DMS153 treated with DMSO at 0.1 percent for 48 hours (cell line): ENCODE measurements at regions not wholly inside any gene's neighbourhood (a gene's known extent, or its start where the extent isn't known, plus 50 kb on each side); places are given as distances from the start of the nearest gene placed in this dataset.

Source experiments
- DNase-seq: peaks from one replicate; lab custom pipeline; 2025; ENCODE audit not compliant: unreplicated experiment; lab: John Stamatoyannopoulos, UW

DNA sequence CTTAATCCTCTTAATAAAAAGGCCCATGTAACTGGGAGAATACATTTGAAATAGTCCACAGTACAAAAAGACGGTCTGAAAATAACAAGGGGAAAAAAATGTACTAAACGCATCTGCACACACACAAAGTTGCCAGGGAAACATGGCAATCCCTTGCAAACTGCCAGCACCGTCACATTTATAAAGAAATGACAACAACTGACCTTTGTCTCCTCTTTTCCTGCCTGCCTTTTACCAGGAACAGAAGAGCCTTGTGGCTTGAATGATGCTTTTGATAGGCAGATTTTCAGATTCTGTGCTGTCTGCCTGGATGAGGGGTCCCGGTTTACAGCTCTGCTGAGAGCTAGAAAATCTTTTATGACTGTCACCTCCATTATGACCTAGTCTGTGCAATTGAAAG lies 308.6 kb upstream of the ZFP64 start:
- no peak for DNase-seq

DNA sequence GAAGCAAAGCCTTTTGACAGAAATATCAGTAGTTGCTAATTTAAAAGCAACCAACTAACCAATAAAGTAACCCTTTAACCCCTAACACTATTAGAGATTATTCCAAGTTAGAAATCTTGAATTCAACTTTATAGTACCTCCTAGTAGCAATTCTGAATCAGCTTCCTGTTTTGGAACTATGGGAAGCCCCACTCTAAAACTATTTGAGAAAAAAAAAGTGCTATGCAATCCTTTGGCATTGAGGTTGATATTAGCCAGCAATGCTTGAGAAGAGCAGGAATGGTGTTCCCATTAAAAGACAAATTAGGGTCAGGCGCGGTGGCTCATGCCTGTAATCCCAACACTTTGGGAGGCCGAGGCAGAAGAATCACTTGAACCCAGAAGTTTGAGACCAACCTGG lies 306.2 kb upstream of the ZFP64 start:
- no peak for DNase-seq

DNA sequence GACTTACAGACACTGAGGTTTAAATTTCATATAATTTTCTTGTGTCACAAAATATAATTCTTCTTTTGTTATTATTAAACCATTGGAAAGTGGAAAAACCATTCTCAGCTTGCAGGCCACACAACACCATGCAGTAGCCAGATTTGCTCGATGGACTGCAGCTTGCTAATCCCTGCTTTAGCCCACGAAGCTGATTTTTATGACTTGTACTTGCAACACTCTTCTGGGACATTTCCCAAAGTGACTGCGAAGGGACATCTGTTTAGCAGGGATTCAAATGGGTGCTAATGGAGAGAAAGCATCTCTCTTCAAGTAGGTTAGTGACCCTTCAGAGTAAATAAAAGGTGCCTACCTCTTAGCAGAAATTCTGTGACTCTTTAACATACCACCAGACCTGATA lies 304.6 kb upstream of the ZFP64 start:
- no peak for DNase-seq

DNA sequence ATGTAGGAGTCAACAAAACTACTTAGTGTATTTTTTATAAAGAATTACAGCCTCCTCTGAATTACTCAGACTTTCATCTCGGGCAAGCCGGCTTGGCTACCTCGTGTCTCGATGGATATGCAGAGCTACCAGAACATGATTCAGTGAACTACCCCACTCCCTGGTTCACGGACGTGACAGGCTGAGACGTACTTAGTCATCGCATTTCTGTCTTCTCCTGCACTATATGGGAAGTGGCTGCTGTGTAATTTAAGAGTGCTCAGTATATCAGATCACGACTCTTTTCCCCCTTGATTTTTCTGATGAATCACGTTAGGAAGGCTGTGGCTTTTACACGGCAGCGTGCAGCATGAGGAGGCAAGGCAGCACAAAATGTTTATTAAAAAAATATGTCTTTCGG lies 302.7 kb upstream of the ZFP64 start:
- DNase-seq = no peak

DNA sequence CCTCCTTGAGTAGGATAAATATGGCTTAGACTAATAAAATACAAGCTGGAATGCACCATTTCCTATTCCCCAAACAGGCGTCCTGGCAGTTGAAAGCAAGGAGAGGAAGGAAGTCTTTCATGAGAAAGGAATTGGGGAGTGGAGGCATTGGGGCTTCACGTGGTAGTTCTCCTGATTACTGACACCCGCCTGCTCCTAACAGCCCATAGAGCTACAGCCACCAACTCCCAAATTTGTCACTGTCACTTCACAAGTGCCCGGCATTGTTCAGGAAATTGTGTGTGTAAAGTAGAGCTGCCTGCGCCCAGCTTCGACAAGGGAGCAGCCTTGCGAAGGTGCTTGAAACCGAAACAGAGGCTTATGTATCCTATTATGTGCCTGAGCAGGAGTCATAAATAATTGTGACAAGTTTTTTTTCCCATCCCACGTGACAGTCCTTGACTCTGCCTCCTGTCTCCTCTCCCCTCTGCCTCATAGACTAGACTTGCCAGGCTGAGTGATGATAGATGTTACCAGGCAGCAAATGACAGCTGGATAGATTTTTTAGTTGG lies 301.7 kb upstream of the ZFP64 start:
- DNase-seq = peak; percentile 95

DNA sequence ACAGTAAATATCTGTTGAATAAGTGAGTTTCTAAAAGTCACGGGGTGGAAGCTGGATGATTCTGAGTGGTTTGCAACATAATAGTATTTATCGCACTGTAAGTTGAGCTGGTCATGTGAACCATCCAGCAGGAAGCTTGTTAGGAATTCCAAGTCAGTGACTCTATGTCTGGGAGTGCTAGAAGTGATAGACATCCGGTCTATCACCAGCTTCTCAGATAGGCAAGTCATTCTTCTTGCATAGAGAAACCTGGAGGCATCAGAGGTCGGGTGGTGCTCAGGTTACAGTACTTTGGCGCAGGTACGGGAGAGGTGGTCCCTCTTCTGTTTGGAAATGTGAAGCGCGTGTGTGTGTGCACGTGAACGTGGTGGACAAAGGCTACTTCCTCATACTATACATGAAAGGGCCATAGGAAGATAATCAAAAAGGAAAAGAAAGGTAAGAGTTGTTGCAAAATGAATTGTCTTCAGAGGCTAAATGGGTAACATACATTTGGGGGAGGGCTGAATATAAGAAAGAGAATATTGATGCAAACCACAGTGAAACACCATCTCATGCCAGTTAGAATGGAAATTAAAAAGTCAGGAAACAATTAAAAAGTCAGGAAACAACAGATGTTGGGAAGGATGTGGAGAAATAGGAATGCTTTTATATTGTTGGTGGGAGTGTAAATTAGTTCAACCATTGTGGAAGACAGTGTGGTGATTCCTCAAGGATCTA lies 299.3 kb upstream of the ZFP64 start:
- no peak for DNase-seq

DNA sequence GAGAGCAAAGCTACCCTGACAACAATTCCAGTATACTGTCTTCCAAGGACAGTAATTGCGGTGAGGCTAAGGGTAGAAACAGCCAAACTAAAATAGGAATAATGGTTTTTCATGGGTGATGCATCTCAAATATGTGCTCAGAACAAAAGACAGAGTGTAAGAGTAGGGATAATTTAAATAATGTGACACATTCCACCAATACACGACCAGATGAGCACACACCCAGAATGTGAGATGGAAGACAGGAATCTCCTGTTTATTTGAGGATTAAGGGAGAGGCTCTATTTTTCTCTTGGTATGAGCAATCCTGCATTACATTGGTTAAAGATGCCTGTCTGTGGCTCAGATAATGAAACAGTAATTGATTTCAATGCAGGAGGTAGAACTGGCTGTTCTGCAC lies 292.9 kb upstream of the ZFP64 start:
- DNase-seq = no peak

DNA sequence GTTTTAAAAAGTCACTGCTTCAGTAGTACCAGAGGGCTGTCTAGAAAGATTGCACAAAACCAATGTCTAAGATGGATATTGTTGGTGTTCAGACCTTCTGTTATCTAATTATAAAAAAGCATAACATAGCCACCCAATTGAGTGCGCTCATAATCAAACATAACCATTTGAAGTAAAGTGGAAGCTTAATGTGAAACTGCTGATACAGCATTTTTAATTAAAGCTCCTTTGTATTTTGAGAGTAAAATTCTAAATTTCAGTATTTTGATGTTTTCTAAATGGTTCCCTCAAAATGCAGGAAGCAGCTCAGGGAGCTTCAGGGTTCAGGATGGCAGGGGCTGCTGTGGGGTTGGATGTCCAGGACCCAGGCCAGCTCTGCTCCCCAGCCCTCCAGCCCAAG lies 291.8 kb upstream of the ZFP64 start:
- DNase-seq = no peak

DNA sequence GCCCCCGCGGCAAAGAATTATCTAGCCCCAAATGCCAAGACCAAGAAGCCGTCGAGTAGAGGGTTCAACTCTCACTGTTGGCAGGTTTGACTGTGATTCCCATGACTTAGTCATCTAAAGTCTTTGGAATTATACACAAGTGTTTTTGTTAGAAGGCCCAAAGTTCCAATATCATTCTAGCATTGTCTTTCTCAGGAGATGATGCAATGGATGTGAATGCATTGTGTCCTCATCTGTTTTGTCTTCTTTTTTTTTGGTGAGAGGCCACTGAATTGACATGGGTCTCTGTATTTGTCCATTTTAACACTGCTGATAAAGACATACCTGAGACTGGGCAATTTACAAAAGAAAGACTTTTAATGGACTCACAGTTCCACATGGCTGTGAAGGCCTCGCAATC lies 290.5 kb upstream of the ZFP64 start:
- DNase-seq = no peak

DNA sequence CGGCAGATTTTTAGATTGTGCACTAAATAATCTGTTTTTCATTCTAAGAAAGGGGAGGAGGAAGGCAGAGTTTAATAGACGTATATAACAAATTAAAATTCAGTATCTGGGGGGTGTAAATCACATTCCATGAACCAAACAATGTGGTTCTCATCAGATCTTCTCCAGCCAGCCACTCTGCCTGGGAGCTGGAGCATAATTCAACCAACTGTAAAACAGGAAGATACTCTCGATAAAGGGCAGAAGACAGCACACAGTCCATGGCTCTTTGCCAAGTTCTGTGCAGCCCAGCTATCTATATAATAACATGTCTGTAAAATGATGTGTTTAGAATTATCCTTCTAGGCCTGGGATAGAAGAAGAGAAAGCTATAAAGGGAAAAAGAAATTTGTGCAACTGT lies 289.9 kb upstream of the ZFP64 start:
- no peak for DNase-seq

DNA sequence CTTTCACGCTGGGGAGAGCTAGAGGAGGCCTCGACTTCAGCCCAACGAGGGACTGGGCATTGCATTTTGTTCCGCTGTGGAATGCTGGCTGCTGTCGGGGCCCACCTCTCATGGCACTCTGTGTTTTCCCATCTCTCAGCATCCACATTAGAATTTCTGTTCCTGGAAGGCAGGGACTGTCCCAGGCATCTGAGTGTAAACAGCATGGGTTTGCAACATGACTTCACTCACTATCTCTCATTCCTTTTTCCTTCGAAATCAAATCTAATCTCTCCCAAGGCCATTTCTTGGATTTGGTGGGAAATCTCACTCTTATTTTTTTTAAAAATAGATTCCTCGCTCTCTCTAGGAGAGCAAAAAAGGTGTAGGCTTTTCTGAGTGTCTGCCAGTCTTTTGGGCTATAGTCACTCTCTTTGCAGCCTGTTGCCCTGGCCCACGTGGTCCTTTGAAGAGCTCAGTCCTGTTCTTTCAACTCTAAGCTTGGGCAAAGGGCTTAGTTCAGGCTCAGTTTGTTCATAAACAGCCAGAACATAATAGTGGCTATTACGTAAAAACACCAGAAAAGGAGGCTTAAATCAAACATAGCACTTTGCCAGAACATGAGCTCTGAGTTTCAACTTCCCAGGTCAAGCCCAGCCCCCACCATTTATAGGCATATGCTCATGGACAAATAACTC lies 284.6 kb upstream of the ZFP64 start:
- no peak for DNase-seq

DNA sequence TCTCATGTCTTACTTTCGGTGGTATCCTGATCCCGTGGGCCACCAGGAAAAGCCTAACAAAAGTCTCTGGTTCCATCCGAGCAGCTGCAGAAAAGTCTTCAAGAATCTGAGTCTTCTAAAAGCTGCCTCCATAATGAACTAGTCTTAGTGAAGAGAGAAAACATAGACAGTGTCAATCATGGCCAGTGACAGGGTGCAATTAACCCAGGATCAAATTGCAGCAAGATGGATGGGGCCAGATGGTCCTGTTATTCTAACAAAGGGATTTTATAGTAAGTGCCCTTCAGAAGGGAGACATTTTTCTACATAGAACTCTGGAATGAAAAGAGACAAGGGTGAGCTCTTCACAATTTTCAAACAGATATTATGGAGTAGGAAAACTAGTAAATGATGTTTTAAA lies 281.6 kb upstream of the ZFP64 start:
- DNase-seq = no peak

DNA sequence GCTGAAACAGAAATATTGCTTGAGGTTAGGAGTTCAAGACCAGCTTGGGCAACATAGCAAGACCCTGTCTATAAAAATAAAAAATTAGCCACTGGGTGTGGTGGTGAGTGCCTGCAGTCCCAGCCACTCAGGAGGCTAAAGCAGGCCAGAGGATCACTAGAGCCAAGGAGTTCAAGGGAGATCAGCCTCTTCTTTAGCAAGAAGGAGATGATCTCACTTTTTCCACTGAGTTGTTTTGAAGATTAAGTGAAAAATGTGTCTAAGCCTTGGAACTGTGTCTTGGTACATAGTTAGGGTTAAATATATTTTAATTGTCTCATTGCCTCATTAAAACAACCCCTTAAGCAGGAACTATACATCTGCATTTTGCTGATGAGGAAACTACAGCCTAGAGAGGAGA lies 279.0 kb upstream of the ZFP64 start:
- no peak for DNase-seq

DNA sequence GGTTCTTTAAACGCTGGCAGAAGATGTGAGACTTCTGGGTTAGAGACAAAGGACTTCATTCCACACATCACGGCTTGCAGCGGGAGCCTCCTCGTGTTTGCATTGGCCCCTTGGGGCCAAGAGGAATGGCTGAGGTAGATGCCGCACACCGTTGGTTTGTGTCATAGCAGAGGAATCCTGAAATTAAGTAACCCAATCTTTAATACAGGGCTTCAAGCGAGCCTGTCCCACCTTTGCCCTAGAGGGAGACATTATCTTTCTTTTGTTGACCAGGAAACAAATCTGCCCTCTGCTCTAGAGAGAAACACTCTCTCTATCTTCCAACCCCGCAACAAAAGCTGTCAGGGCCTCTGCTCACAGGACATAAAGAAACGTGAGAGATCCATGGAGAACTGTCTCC lies 277.5 kb upstream of the ZFP64 start:
- DNase-seq = no peak

DNA sequence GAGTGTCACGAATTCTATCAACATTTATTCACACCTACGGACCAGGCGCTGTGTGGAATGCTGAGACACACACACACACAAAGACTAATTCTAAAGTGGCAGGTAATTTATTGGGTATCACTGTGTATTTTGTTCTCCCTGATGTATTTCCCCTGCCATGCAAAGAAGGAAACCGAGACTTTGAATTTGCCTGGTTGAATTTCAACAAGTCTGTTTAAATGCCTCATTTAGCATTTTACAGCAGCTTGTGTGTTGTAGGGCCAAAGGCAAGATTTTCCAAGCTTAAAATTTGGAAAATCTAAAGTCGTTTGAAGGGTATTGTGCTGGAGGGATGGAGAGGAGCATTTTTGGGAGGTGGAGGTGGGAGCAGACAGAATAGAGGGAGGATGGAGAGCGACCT lies 274.4 kb upstream of the ZFP64 start:
- DNase-seq = no peak

DNA sequence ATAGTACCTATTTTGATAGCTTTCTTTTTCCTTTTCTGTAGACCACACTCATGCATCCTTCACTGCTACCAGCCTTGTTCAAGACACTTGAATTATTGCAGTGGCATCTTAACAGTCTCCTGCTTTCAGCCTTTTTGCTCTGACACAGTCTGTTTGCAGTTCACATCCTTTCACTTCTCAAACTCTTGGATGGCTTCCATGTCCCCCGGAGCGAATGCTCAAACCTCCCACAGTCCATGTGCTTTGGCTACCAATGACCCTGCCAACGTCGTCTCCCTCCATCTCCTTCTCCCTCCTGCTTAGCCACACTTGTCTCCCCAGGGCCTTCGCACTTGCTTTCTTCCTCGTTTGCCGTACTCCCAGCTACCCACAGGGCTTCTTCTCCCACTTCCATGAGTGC lies 270.0 kb upstream of the ZFP64 start:
- no peak for DNase-seq

DNA sequence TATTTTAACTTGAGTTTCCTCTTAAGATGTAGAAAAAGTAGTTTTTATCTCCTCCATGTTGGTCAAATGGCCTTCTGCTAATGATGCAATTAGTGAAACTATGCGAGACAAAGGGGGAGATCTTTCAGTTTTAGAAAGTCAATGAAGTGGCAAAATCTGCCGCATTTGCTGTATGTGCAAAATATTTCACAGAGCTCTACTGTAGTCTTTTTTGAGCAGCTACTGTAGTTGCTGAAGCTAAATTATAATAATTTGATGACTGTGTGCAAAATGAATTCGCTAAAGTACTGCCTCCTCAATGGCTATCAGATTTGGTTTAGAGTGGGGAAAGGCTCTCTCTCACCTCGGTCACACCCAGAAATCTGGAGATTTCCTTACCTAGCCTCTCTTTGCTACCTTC lies 267.6 kb upstream of the ZFP64 start:
- no peak for DNase-seq

DNA sequence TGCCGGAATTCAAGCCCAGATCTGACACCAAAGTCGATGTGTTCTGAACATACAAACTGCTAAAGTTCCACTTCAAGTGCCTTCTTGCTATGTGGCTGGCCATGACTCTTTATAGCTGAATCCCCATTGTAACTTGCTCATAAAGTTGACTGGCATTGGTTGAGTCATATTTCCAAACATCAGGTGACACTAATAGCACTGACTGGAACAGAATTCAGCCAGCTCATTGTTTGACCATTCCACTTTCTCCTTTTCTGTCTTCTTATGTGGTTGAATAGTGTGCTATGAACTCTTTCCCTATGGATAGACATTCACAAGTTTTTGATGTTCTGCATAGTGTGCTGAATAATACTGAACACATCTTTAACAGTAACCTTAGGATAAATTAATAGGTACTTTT lies 266.2 kb upstream of the ZFP64 start:
- DNase-seq = no peak

DNA sequence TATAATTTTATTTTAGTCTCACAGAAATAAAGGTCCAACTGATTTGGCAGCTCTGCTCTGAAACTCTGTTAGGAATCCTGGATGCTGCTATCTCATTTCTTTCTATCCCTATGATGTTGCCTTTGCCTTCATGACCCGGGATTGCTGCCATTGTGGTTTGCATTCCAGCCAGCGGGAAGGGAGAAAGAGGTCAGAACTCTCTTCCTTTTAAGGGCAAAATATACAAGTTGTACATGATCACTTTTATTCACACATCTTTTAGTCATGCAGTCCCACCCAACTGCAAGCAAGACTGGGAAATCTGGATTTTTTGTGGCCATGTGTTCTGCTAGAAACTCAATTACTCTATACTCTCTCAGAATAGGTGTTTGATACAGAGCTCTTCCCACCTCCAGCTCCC lies 263.1 kb upstream of the ZFP64 start:
- no peak for DNase-seq

DNA sequence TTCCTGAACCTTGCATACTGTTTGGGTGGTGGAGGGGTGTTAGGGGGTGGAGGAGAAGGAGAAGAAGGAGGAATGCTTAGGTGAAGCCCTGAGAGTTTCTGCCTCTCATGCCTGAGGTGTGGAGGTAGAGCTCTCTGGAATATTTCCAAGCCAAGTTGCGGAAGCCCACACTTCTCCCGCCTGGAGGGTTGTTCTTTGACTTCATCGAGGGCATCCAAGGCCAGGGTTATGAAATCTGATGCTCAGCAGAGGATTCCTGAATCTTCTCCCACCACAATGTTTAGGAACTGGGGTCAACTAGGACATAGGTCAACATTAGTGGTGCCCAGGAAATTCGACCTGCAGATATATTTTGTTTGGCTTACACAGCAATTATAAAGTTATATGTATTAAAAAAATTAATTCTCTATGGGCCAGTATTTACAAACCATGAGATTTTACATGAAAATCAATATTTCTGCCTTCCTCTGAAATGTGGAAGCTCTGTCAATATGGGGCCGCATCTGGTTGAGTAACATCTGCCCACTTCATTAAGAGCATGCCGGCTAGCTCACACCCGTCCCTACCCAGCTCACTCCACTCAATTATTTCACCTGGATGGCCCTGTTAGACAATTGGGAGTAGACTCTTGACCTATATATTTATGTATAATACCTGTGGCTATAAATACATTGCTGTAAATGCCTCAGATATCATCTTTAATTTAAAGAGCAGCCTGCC lies 257.1 kb upstream of the ZFP64 start:
- no peak for DNase-seq

DNA sequence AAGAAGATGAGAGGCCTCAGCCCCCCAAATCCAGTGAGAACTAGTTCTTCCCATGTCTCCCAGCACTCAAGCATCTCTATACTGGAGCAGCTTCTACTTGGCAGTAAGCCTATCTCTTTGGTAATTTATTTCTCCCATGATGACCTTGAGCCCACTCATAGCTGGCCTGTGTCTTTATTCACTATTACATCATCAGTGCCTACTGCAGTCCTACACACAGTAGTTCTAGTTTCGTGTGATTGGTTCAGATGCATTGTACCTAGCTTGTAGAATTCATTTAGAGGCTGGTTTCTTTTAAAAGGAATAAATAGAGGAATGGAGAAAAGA lies 255.6 kb upstream of the ZFP64 start:
- no peak for DNase-seq
